GM12874 (cell line): ENCODE measurements at regions not wholly inside any gene's neighbourhood (a gene's known extent, or its start where the extent isn't known, plus 50 kb on each side); places are given as distances from the start of the nearest gene placed in this dataset.

Experiments
- TF ChIP-seq, protein P1 (sequence below): IDR thresholded peaks from 2 replicates; pipeline ENCODE4 v1.5.1; 2011; ENCODE audit warnings: low read depth, mild to moderate bottlenecking, control low read depth, low read length, moderate library complexity; ENCODE audit not compliant: insufficient read depth

DNA sequence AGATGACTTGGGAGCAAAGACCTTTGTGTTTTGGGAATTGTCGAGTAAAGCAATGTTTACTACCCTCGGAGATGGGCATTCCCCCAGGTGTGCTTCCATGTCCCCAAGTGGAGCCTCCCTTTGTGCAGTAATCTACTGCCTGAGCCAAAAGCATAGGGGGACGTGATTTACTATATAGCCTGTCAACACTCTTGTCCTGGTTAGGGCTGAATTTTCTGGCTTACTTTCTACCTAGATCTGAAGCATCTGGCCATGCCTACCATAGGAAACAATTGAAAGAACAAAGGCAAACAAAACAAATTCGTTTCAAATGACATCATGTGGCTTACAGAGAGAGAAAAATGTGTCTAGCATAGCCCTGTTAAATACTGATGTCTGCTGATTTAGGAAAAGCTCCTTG is 350.6 kb downstream of the SAMD5 start:
- TF ChIP-seq, protein P1, sequence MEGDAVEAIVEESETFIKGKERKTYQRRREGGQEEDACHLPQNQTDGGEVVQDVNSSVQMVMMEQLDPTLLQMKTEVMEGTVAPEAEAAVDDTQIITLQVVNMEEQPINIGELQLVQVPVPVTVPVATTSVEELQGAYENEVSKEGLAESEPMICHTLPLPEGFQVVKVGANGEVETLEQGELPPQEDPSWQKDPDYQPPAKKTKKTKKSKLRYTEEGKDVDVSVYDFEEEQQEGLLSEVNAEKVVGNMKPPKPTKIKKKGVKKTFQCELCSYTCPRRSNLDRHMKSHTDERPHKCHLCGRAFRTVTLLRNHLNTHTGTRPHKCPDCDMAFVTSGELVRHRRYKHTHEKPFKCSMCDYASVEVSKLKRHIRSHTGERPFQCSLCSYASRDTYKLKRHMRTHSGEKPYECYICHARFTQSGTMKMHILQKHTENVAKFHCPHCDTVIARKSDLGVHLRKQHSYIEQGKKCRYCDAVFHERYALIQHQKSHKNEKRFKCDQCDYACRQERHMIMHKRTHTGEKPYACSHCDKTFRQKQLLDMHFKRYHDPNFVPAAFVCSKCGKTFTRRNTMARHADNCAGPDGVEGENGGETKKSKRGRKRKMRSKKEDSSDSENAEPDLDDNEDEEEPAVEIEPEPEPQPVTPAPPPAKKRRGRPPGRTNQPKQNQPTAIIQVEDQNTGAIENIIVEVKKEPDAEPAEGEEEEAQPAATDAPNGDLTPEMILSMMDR, result no peak

DNA sequence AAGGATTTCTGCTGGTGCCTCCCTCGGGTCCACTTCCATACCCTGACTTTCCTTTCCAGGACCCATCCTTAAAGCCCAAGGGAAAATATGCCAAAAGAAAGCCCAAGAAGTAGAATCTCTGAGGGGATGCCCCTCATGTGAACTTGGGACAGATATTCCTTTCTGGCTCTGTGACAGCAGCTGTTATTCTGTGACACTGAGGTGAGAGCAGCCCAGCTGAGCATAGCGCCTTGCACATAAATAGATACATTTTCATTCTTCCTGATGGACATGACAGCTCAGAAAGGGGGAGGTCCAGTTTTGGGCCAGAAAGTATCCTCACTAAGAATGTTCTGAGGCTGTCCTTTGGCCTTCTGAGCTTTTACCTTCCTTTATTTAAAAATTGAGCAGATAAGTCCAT is 353.2 kb downstream of the SAMD5 start:
- TF ChIP-seq, protein P1, result no peak

DNA sequence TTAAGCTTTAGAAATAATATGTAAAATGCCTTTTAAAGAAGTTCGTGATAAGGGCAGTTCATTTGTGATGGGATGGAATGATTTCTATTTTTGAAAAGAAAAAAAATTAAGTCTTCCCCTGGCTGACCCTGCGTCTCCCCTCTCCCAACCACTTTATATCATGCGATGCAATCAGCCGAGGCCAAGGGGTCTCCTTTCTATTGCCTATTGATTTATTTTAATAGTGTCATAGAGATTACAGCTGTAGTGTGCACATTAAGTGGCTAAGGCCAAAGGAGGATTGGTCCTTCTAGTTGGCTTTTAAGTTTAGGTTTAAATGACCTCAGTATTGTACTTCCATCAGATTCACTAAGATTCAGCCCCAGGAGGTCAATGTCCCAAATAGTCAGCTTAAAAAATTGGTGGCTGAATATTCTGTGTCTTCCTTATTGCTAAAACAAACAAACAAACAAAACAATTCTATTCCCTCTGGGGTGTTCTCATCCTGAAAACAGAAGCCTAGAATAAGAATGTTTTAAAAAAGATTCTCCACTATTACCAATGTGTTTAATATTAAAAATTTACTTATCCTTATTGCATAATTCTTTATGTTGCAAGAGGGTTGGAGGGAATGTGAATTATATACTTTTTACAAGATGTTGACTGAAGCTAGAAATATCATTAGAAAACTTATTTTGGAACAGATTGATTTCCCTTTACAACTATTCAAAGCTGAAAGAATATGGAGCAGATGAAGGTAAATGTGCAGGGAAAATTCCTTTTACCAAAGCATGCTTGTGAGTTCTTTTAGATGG is 359.1 kb downstream of the SAMD5 start:
- TF ChIP-seq, protein P1, result no peak

DNA sequence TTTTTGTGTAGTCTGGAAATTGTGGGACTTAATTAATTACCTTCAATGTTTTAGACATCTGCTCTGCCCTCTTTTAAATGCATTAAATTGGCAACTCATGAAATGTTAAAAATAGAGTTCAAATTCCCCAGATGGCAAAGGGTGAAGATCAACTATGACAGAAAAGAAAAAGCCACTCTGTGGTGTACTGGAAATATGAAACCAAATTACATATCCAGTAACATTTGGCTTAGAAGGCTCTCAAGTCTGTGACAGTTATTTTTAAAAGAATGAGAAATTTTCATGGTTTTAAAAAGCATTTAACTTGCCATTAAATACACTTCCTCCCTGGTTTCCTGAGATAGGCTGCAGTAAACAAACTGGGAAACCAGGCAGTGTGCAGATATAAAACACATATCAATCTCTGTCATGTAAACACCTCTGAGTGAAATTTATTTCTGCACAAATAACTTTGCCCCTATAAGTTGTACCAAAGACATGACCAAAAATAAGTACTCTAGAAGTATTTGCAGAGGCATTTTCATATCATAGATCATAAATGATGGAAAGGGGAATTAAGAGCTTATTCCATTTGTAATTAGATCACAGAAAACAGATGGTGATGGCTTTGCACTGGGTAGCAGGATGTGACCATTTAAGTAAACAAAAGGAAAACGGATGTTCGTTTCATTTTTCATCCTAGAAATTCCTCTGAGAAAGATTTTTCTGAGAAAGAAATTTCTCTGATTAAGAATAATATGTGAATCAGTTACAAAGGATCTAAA is 360.1 kb downstream of the SAMD5 start:
- TF ChIP-seq, protein P1, result no peak

DNA sequence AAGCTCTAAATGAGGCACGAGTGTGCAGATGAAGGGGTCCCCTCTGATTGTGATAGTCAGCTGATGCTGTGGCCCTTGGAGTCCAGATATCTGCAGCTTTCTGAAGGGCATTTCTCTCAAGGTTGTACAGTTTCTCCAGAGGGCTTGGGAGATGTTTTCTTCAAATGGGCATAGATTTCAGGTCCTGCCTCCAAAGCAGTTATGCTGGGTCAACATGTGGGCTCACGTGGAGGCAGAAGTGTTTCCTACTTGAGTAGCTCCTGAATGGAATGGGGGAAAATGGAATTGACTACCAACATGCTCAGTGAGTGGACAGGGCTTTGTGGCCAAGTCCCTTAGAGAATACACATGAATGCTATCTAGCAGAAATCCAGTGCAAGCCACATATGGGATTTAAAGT is 360.7 kb downstream of the SAMD5 start:
- TF ChIP-seq, protein P1, result no peak

DNA sequence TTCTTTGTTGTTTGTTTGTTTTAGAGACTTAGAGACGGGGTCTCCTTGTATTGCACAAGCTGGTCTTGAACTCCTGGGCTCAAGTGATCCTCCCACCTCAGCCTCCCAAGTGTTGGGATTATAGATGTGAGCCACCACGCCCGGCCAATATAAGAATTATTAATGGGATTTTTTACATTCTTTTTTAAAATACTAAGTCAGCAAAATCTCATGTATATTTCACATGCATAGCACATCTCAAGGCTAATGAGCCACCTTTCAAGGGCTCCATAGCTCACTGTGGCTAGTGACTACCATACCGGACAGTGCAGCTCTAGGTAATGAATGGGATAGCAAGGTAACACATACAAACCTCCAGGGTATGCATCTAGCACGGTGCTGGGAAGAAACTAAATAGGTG is 361.4 kb downstream of the SAMD5 start:
- TF ChIP-seq, protein P1, result no peak

DNA sequence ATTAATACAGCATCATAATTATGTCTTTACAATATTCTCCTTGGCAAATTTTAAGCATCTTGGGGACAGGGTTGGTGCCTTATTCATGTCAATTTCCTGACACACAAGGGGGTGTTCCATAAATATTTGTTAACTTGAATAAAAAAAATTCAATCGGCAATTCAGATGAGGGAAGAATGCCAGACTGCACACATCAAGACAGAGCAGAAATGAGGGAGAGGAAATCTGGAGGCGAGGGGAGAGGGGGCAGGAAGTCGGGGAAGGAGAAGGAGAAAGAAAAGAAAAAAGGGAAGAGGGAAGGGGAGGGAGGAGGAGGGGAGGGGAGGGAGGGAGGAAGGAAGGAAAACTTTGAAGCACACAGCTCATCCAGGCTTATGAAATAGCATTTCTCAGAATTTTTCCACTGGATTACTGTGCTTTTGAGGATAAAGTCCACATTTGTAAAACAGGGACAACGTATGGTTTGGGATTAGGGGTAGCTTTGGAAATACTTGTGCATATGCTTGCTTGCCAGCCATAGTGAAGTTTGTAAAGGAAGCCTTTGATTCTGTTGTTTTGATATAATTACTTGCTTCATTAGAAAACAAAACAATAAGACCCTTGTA is 362.1 kb downstream of the SAMD5 start:
- TF ChIP-seq, protein P1, result no peak
